ENCODE measurements at regions not wholly inside any gene's neighbourhood (a gene's known extent, or its start where the extent isn't known, plus 50 kb on each side); places are given as distances from the start of the nearest gene placed in this dataset.

- TF ChIP-seq CTCF (conservative IDR thresholded peaks at IDR 0.05; ENCODE audit: low read length) (no peak), EZH2phosphoT487 (IDR thresholded peaks at IDR 0.05; ENCODE audit: borderline replicate concordance) (no peak)
- Histone ChIP-seq H3K27me3 (ENCODE audit: insufficient read depth, low read length, poor library complexity, severe bottlenecking) (no peaks in the 10 kb centered on the region), H3K36me3 (ENCODE audit: insufficient read depth, low read length) (no peaks in the 10 kb centered on the region), H3K79me2 (ENCODE audit: insufficient read depth, low read length) (no peaks in the 10 kb centered on the region), H3K9me3 (ENCODE audit: insufficient read depth, low read depth, low read length) (no peaks in the 10 kb centered on the region; the same call in 1 of the 2 replicates), H3F3A (ENCODE audit: low read depth) (no peaks in the 10 kb centered on the region), H4K20me1 (ENCODE audit: insufficient read depth, low read length, poor library complexity, severe bottlenecking) (no peaks in the 10 kb centered on the region), H3K4me1 (ENCODE audit: insufficient read depth, low read length, poor library complexity, severe bottlenecking) (no peaks in the 10 kb centered on the region), H3K9ac (ENCODE audit: low read depth, low read length, poor library complexity, severe bottlenecking) (no peak overlapping the region), H3K9me2 (replicated peaks; ENCODE audit: low read depth, low read length) (no peaks in the 10 kb centered on the region), H3K4me3 (ENCODE audit: low read length, poor library complexity, severe bottlenecking) (no peak overlapping the region), H2AFZ (ENCODE audit: low read length) (no peak overlapping the region), H3K4me2 (ENCODE audit: low read depth, low read length, poor library complexity, severe bottlenecking) (no peak overlapping the region)
Observed at GRCh38 chr13:111516712-111517640, 196.5 kb downstream of the TEX29 start.

- no peaks in the 10 kb centered on the region for H3K4me1 ChIP-seq (ENCODE audit: insufficient read depth, low read length, poor library complexity, severe bottlenecking)
- no peaks in the 10 kb centered on the region for H4K20me1 ChIP-seq (ENCODE audit: insufficient read depth, low read length, poor library complexity, severe bottlenecking)
- no peaks in the 10 kb centered on the region for H3K27me3 ChIP-seq (ENCODE audit: insufficient read depth, low read length, poor library complexity, severe bottlenecking)
- no peaks in the 10 kb centered on the region; the same call in 1 of the 2 replicates for H3K9me3 ChIP-seq (ENCODE audit: insufficient read depth, low read depth, low read length)
- TF ChIP-seq CTCF (conservative IDR thresholded peaks at IDR 0.05; ENCODE audit: low read length) (no peak), EZH2phosphoT487 (IDR thresholded peaks at IDR 0.05; ENCODE audit: borderline replicate concordance) (no peak)
- no peak overlapping the region for H3K4me2 ChIP-seq (ENCODE audit: low read depth, low read length, poor library complexity, severe bottlenecking)
- no peak overlapping the region for H2AFZ ChIP-seq (ENCODE audit: low read length)
- no peak overlapping the region for H3K9ac ChIP-seq (ENCODE audit: low read depth, low read length, poor library complexity, severe bottlenecking)
- no peaks in the 10 kb centered on the region for H3K36me3 ChIP-seq (ENCODE audit: insufficient read depth, low read length)
- no peaks in the 10 kb centered on the region for H3K79me2 ChIP-seq (ENCODE audit: insufficient read depth, low read length)
- no peak overlapping the region for H3K4me3 ChIP-seq (ENCODE audit: low read length, poor library complexity, severe bottlenecking)
- H3F3A ChIP-seq (ENCODE audit: low read depth), result no peaks in the 10 kb centered on the region
- H3K9me2 ChIP-seq (replicated peaks; ENCODE audit: low read depth, low read length), result no peaks in the 10 kb centered on the region
Observed at GRCh38 chr13:111517641-111518010, 197.2 kb downstream of the TEX29 start.

- H3K9me2 ChIP-seq (replicated peaks; ENCODE audit: low read depth, low read length), result no peaks in the 10 kb centered on the region
- no peaks in the 10 kb centered on the region for H3K36me3 ChIP-seq (ENCODE audit: insufficient read depth, low read length)
- no peak overlapping the region for H3K9ac ChIP-seq (ENCODE audit: low read depth, low read length, poor library complexity, severe bottlenecking)
- H3K4me1 ChIP-seq (ENCODE audit: insufficient read depth, low read length, poor library complexity, severe bottlenecking), result no peaks in the 10 kb centered on the region
- H4K20me1 ChIP-seq (ENCODE audit: insufficient read depth, low read length, poor library complexity, severe bottlenecking), result no peaks in the 10 kb centered on the region
- TF ChIP-seq CTCF (conservative IDR thresholded peaks at IDR 0.05; ENCODE audit: low read length) (no peak), EZH2phosphoT487 (IDR thresholded peaks at IDR 0.05; ENCODE audit: borderline replicate concordance) (no peak)
- no peaks in the 10 kb centered on the region for H3F3A ChIP-seq (ENCODE audit: low read depth)
- no peaks in the 10 kb centered on the region for H3K27me3 ChIP-seq (ENCODE audit: insufficient read depth, low read length, poor library complexity, severe bottlenecking)
- no peak overlapping the region for H2AFZ ChIP-seq (ENCODE audit: low read length)
- H3K9me3 ChIP-seq (ENCODE audit: insufficient read depth, low read depth, low read length), result no peaks in the 10 kb centered on the region
- H3K4me2 ChIP-seq (ENCODE audit: low read depth, low read length, poor library complexity, severe bottlenecking), result no peak overlapping the region
- no peaks in the 10 kb centered on the region for H3K79me2 ChIP-seq (ENCODE audit: insufficient read depth, low read length)
- H3K4me3 ChIP-seq (ENCODE audit: low read length, poor library complexity, severe bottlenecking), result no peak overlapping the region
Observed at GRCh38 chr13:111518161-111518792, 197.8 kb downstream of the TEX29 start.

Data from Loucy (cell line).